CD4-positive, alpha-beta T cell (primary cell): ENCODE measurements at regions not wholly inside any gene's neighbourhood (a gene's known extent, or its start where the extent isn't known, plus 50 kb on each side); places are given as distances from the start of the nearest gene placed in this dataset.

Source experiments
- ATAC-seq: fragments of 200-7000 bp; cut with Tn5 transposase; one replicate; pipeline ENCODE4 v1.10.0; 2022; ENCODE audit warnings: mild to moderate bottlenecking; ENCODE audit not compliant: poor library complexity
- CTCF ChIA-PET: fragments of 350-600 bp; sonication (Branson Sonifier 250); formaldehyde crosslinking; loops from one replicate; lab custom pipeline; 2021; ENCODE audit warnings: antibody characterized with exemption, inconsistent platforms; lab: Charles Lee
- POLR2A ChIA-PET: fragments of 350-600 bp; sonication (Branson Sonifier 250); formaldehyde crosslinking; loops from one replicate; lab custom pipeline; 2021; ENCODE audit warnings: antibody characterized with exemption, inconsistent platforms; lab: Charles Lee
- DNase-seq, 14 experiments: peaks; one replicate each; pipeline ENCODE4 v3.0.0-alpha.2; 2013 to 2020; ENCODE audit warnings: mixed read lengths in 2 of 14
- H3K27ac ChIP-seq, 2 donors: one replicate each; pipeline versions ENCODE4 v1.5.1 to v1.7.0; 2013; ENCODE audit warnings: low read length in 2 of 2, low read depth in 1 of 2, mild to moderate bottlenecking in 1 of 2
- H3K27me3 ChIP-seq, 2 experiments: 1 replicate in 1 of 2; 2 replicates in 1 of 2; pipeline versions ENCODE4 v1.6.1 to v1.7.0; 2013; ENCODE audit warnings: low read length in 2 of 2, control low read depth in 1 of 2, mild to moderate bottlenecking in 1 of 2, moderate library complexity in 1 of 2; ENCODE audit not compliant: insufficient read depth in 2 of 2, control insufficient read depth in 1 of 2
- H3K36me3 ChIP-seq: one replicate; pipeline ENCODE4 v1.6.1; 2013; ENCODE audit warnings: low read length, control low read depth; ENCODE audit not compliant: insufficient read depth
- H3K4me1 ChIP-seq: one replicate; pipeline ENCODE4 v1.6.1; 2013; ENCODE audit warnings: low read length, control low read depth; ENCODE audit not compliant: insufficient read depth
- H3K4me3 ChIP-seq: one replicate; pipeline ENCODE4 v1.5.1; 2013; ENCODE audit warnings: mild to moderate bottlenecking, low read length, moderate library complexity
- H3K9me3 ChIP-seq, 2 experiments: 1 replicate in 1 of 2; 2 replicates in 1 of 2; pipeline versions ENCODE4 v1.6.1 to v1.7.0; 2013; ENCODE audit warnings: low read length in 2 of 2, mild to moderate bottlenecking in 2 of 2, control low read depth in 1 of 2, moderate library complexity in 1 of 2; ENCODE audit not compliant: control insufficient read depth in 1 of 2, insufficient read depth in 1 of 2
- H3K27ac Mint-ChIP-seq: one replicate; pipeline ENCODE4 v1.8.0; 2020; ENCODE audit warnings: mixed read lengths
- H3K27me3 Mint-ChIP-seq: one replicate; pipeline ENCODE4 v1.8.0; 2021; ENCODE audit warnings: mixed read lengths
- H3K36me3 Mint-ChIP-seq: one replicate; pipeline ENCODE4 v1.8.0; 2021; ENCODE audit warnings: low read depth, mixed read lengths
- H3K4me1 Mint-ChIP-seq: one replicate; pipeline ENCODE4 v1.8.0; 2021; ENCODE audit warnings: low read depth, mixed read lengths
- H3K4me3 Mint-ChIP-seq: one replicate; pipeline ENCODE4 v1.8.0; 2020; ENCODE audit warnings: mild to moderate bottlenecking, mixed read lengths
- H3K9me3 Mint-ChIP-seq: one replicate; pipeline ENCODE4 v1.8.0; 2020; ENCODE audit warnings: mixed read lengths
- CTCF ChIP-seq: fragments of 200-600 bp; IDR thresholded peaks from one replicate; pipeline ENCODE4 v1.8.0; 2022; ENCODE audit warnings: antibody characterized with exemption, mild to moderate bottlenecking
- intact Hi-C, 2 experiments: fragments of 100-400 bp; cut with DNase I in 1 of 2; cut with micrococcal nuclease in 1 of 2; formaldehyde crosslinking; loops; one replicate each; pipeline versions ENCODE4 v1.15.1 to v1.9.0; 2023 to 2025; cut with DNase I, micrococcal nuclease

- POLR2A ChIA-PET = no interaction called here
- H3K27ac Mint-ChIP-seq = no peak overlapping the region
Observed at GRCh38 chr11:115981814-115982471, 477.7 kb upstream of the CADM1 start.

GRCh38 chr11:115981104-115981481 is 476.9 kb upstream of the CADM1 start:
- H3K27ac Mint-ChIP-seq = no peak overlapping the region
- no peaks in the 10 kb centered on the region for H3K4me1 ChIP-seq
- H3K36me3 Mint-ChIP-seq = no peaks in the 10 kb centered on the region
- intact Hi-C loops = no loop called here
- no peaks in the 10 kb centered on the region for H3K9me3 ChIP-seq
- TF ChIP-seq CTCF = no peak
- H3K4me3 Mint-ChIP-seq = no peak overlapping the region
- DNase-seq (no peak), ATAC-seq (no peak)
- H3K4me1 Mint-ChIP-seq = no peaks in the 10 kb centered on the region
- ChIA-PET POLR2A (no interaction called here), CTCF (no interaction called here)
- H3K36me3 ChIP-seq = no peaks in the 10 kb centered on the region
- H3K9me3 Mint-ChIP-seq = no peaks in the 10 kb centered on the region
- no peak overlapping the region for H3K4me3 ChIP-seq
- H3K27ac ChIP-seq = no peak overlapping the region
- H3K27me3 Mint-ChIP-seq = peaks cover 9% of the 10 kb centered on the region
- H3K27me3 ChIP-seq = peaks cover 0 to 5% of the 10 kb centered on the region in 2 experiments

More at GRCh38 chr11:115981814-115982471, 477.7 kb upstream of the CADM1 start:
- no peaks in the 10 kb centered on the region for H3K36me3 Mint-ChIP-seq
- CTCF ChIA-PET = no interaction called here
- H3K4me1 ChIP-seq = no peaks in the 10 kb centered on the region
- no peaks in the 10 kb centered on the region for H3K9me3 ChIP-seq
- no peaks in the 10 kb centered on the region for H3K36me3 ChIP-seq
- TF ChIP-seq CTCF = no peak
- DNase-seq = no peak
- no peaks in the 10 kb centered on the region for H3K9me3 Mint-ChIP-seq
- no peaks in the 10 kb centered on the region for H3K4me1 Mint-ChIP-seq
- no peak overlapping the region for H3K27ac ChIP-seq
- intact Hi-C loops = no loop called here
- no peaks in the 10 kb centered on the region for H3K27me3 ChIP-seq
- H3K4me3 ChIP-seq = no peak overlapping the region
- no peak overlapping the region for H3K4me3 Mint-ChIP-seq
- peaks cover 7% of the 10 kb centered on the region for H3K27me3 Mint-ChIP-seq
- no peak for ATAC-seq

- Mint-ChIP-seq H3K27ac (no peak overlapping the region), H3K36me3 (no peaks in the 10 kb centered on the region), H3K4me1 (no peaks in the 10 kb centered on the region), H3K4me3 (no peak overlapping the region), H3K9me3 (no peaks in the 10 kb centered on the region), H3K27me3 (peaks cover 14% of the 10 kb centered on the region)
- Histone ChIP-seq H3K4me3 (no peak overlapping the region), H3K27ac (no peak overlapping the region), H3K9me3 (peaks cover 0 to 3% of the 10 kb centered on the region in 2 experiments), H3K4me1 (no peaks in the 10 kb centered on the region), H3K27me3 (peaks cover 0 to 9% of the 10 kb centered on the region in 2 experiments), H3K36me3 (no peaks in the 10 kb centered on the region)
- intact Hi-C loops = no loop called here
- no peak for TF ChIP-seq CTCF
- no peak for ATAC-seq
- DNase-seq = no peak
- ChIA-PET POLR2A (no interaction called here), CTCF (no interaction called here)
Observed at GRCh38 chr11:115980337-115981103, 476.3 kb upstream of the CADM1 start.
